B cell (primary cell): ENCODE measurements at regions not wholly inside any gene's neighbourhood (a gene's known extent, or its start where the extent isn't known, plus 50 kb on each side); places are given as distances from the start of the nearest gene placed in this dataset.

Source experiments
- ATAC-seq: fragments of 200-7000 bp; cut with Tn5 transposase; one replicate; pipeline ENCODE4 v1.10.0; 2021; ENCODE audit warnings: low read depth, mild to moderate bottlenecking, moderate number of reproducible peaks, moderate library complexity
- CTCF ChIA-PET: fragments of 350-600 bp; sonication (Branson Sonifier 250); formaldehyde crosslinking; loops from one replicate; lab custom pipeline; 2021; ENCODE audit warnings: antibody characterized with exemption, inconsistent platforms; lab: Charles Lee
- POLR2A ChIA-PET: fragments of 350-600 bp; sonication (Branson Sonifier 250); formaldehyde crosslinking; loops from one replicate; lab custom pipeline; 2021; ENCODE audit warnings: antibody characterized with exemption; lab: Charles Lee
- DNase-seq: peaks from one replicate; pipeline ENCODE4 v3.0.0; 2013
- H2AFZ ChIP-seq: 2 replicates; pipeline ENCODE4 v1.6.1; 2012; ENCODE audit warnings: mild to moderate bottlenecking, low read depth, low read length; ENCODE audit not compliant: insufficient read depth, poor library complexity, severe bottlenecking
- H3K27ac ChIP-seq, 2 donors: 1 replicate in 1 of 2; 2 replicates in 1 of 2; pipeline ENCODE4 v1.5.1; 2012 to 2013; ENCODE audit warnings: low read length in 2 of 2, mild to moderate bottlenecking in 2 of 2, moderate library complexity in 1 of 2
- H3K27me3 ChIP-seq, 4 experiments: fragments of 200-600 bp in 1 of 4; sonication (generic) in 1 of 4; replicated peaks in 1 of 4; 1 replicate in 2 of 4; 2 replicates in 2 of 4; pipeline versions ENCODE4 v1.6.1 to v1.7.0; 2013 to 2016; ENCODE audit warnings: low read length in 3 of 4, mild to moderate bottlenecking in 2 of 4, mixed read lengths in 1 of 4, moderate library complexity in 1 of 4; ENCODE audit not compliant: insufficient read depth in 4 of 4, control insufficient read depth in 3 of 4; ENCODE audit errors: control extremely low read depth in 1 of 4
- H3K36me3 ChIP-seq, 2 experiments: replicated peaks in 1 of 2; 1 replicate in 1 of 2; 2 replicates in 1 of 2; pipeline versions ENCODE4 v1.6.1 to v1.7.1; 2013; ENCODE audit warnings: low read length in 1 of 2; ENCODE audit not compliant: insufficient read depth in 2 of 2, control insufficient read depth in 1 of 2; ENCODE audit errors: control extremely low read depth in 1 of 2, extremely low read depth in 1 of 2
- H3K4me1 ChIP-seq, 2 donors: fragments of 200-600 bp in 1 of 2; sonication (generic) in 1 of 2; 1 replicate in 1 of 2; 2 replicates in 1 of 2; pipeline versions ENCODE4 v1.5.1 to v1.6.1; 2013 to 2017; ENCODE audit warnings: low read length in 2 of 2; ENCODE audit not compliant: control insufficient read depth in 2 of 2, insufficient read depth in 2 of 2
- H3K4me2 ChIP-seq: replicated peaks from 2 replicates; pipeline ENCODE3; 2012; ENCODE audit warnings: mild to moderate bottlenecking, low read depth, low read length; ENCODE audit not compliant: poor library complexity, severe bottlenecking
- H3K4me3 ChIP-seq, 5 experiments: fragments of 200-600 bp in 1 of 5; sonication (generic) in 1 of 5; 1 replicate in 3 of 5; 2 replicates in 2 of 5; pipeline versions ENCODE4 v1.5.1 to v1.7.0; 2011 to 2016; ENCODE audit warnings: low read length in 4 of 5, mild to moderate bottlenecking in 4 of 5, low read depth in 2 of 5, control low read depth in 1 of 5, moderate library complexity in 1 of 5; ENCODE audit not compliant: insufficient read depth in 1 of 5; ENCODE audit errors: control extremely low read depth in 1 of 5, extremely low read depth in 1 of 5
- H3K79me2 ChIP-seq: fragments of 200-600 bp; sonication (generic); one replicate; pipeline ENCODE4 v1.6.0; 2016; ENCODE audit warnings: low read length; ENCODE audit not compliant: control insufficient read depth, insufficient read depth
- H3K9ac ChIP-seq: fragments of 200-600 bp; sonication (generic); 2 replicates; pipeline ENCODE4 v1.6.1; 2017; ENCODE audit warnings: mild to moderate bottlenecking, low read length, moderate library complexity
- H3K9me3 ChIP-seq, 3 donors: one replicate each; pipeline versions ENCODE4 v1.6.1 to v1.7.1; 2013; ENCODE audit warnings: low read length in 2 of 3; ENCODE audit not compliant: control insufficient read depth in 2 of 3, insufficient read depth in 1 of 3; ENCODE audit errors: control extremely low read depth in 1 of 3
- H4K20me1 ChIP-seq: 2 replicates; pipeline ENCODE4 v1.6.0; 2012; ENCODE audit warnings: mild to moderate bottlenecking, low read length; ENCODE audit not compliant: insufficient read depth, control insufficient read depth, poor library complexity, severe bottlenecking
- H3K27ac Mint-ChIP-seq: one replicate; pipeline ENCODE4 v1.8.0; 2021; ENCODE audit warnings: mixed read lengths
- H3K27me3 Mint-ChIP-seq: one replicate; pipeline ENCODE4 v1.8.0; 2021; ENCODE audit warnings: mixed read lengths
- H3K4me1 Mint-ChIP-seq: one replicate; pipeline ENCODE4 v1.8.0; 2021; ENCODE audit warnings: mixed read lengths
- H3K4me3 Mint-ChIP-seq: one replicate; pipeline ENCODE4 v1.8.0; 2021; ENCODE audit warnings: mixed read lengths
- H3K9me3 Mint-ChIP-seq: one replicate; pipeline ENCODE4 v1.8.0; 2022; ENCODE audit warnings: mixed read lengths; ENCODE audit not compliant: insufficient read depth
- EZH2 ChIP-seq: IDR thresholded peaks from 2 replicates; pipeline ENCODE4 v1.6.1; 2012; ENCODE audit warnings: borderline replicate concordance, low read depth, mild to moderate bottlenecking, moderate library complexity, low read length; ENCODE audit not compliant: insufficient read depth, poor library complexity, severe bottlenecking
- WGBS: methylation state at CpG from one replicate; pipeline ENCODE4 v1.1.5; 2013; ENCODE audit warnings: missing lambda C conversion rate; ENCODE audit not compliant: insufficient coverage; 5-methylcytosine and 5-hydroxymethylcytosine counted together
- intact Hi-C: fragments of 100-400 bp; cut with micrococcal nuclease; formaldehyde crosslinking; loops from one replicate; pipeline ENCODE4 v1.10.0; 2022
- TF ChIP-seq, protein P1 (sequence below): fragments of 200-600 bp; IDR thresholded peaks from one replicate; pipeline ENCODE4 v1.8.0; 2022; ENCODE audit warnings: antibody characterized with exemption, mild to moderate bottlenecking

DNA sequence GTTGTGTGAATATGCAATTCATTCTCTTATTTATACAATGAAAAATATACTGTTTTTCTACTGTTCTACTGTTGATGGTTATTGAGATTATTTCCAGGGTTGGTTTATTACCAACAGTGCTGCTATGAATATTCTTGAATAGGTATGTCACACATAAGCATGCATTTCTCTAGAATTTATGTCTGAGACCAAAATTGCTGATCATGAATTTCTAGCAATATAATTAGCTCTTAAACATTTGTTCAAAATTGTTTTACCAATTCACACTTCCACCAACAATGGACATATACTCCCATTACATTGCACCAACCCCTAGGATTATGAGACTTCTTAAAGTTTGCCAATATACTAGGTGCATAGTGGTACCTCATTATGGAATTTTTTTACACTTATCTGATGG lies 164.1 kb upstream of the KCNQ5 start:
- Histone ChIP-seq H3K27me3 (peaks cover 0 to 17% (median 0%) of the 10 kb centered on the region in 4 experiments), H3K4me1 (no peaks in the 10 kb centered on the region), H2AFZ (no peak overlapping the region), H3K9ac (no peak overlapping the region), H3K36me3 (no peaks in the 10 kb centered on the region), H3K4me3 (no peak overlapping the region), H4K20me1 (no peaks in the 10 kb centered on the region), H3K27ac (no peak overlapping the region), H3K9me3 (no peaks in the 10 kb centered on the region), H3K4me2 (no peak overlapping the region), H3K79me2 (no peaks in the 10 kb centered on the region)
- H3K4me3 Mint-ChIP-seq: no peak overlapping the region
- ATAC-seq (no peak), DNase-seq (no peak)
- H3K4me1 Mint-ChIP-seq: no peaks in the 10 kb centered on the region
- TF ChIP-seq EZH2: no peak
- TF ChIP-seq, protein P1, sequence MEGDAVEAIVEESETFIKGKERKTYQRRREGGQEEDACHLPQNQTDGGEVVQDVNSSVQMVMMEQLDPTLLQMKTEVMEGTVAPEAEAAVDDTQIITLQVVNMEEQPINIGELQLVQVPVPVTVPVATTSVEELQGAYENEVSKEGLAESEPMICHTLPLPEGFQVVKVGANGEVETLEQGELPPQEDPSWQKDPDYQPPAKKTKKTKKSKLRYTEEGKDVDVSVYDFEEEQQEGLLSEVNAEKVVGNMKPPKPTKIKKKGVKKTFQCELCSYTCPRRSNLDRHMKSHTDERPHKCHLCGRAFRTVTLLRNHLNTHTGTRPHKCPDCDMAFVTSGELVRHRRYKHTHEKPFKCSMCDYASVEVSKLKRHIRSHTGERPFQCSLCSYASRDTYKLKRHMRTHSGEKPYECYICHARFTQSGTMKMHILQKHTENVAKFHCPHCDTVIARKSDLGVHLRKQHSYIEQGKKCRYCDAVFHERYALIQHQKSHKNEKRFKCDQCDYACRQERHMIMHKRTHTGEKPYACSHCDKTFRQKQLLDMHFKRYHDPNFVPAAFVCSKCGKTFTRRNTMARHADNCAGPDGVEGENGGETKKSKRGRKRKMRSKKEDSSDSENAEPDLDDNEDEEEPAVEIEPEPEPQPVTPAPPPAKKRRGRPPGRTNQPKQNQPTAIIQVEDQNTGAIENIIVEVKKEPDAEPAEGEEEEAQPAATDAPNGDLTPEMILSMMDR: no peak
- H3K9me3 Mint-ChIP-seq: no peaks in the 10 kb centered on the region
- ChIA-PET POLR2A (no interaction called here), CTCF (no interaction called here)
- H3K27me3 Mint-ChIP-seq: peaks cover 36% of the 10 kb centered on the region
- no peak overlapping the region for H3K27ac Mint-ChIP-seq
- intact Hi-C loops: no loop called here

- ChIA-PET CTCF (no interaction called here), POLR2A (no interaction called here)
- Histone ChIP-seq H3K9ac (no peak overlapping the region), H3K27ac (no peak overlapping the region), H3K27me3 (peaks cover 0 to 24% (median 0%) of the 10 kb centered on the region in 4 experiments), H3K36me3 (no peaks in the 10 kb centered on the region), H3K4me2 (no peak overlapping the region), H3K4me1 (no peaks in the 10 kb centered on the region), H3K9me3 (no peaks in the 10 kb centered on the region), H3K4me3 (no peak overlapping the region), H3K79me2 (no peaks in the 10 kb centered on the region), H4K20me1 (no peaks in the 10 kb centered on the region), H2AFZ (no peak overlapping the region)
- DNase-seq (no peak), ATAC-seq (no peak)
- Mint-ChIP-seq H3K27ac (no peak overlapping the region), H3K4me3 (no peak overlapping the region), H3K4me1 (no peaks in the 10 kb centered on the region), H3K27me3 (peaks cover 31% of the 10 kb centered on the region), H3K9me3 (no peaks in the 10 kb centered on the region)
- WGBS: no CpG with 5 or more reads among the region's 2 CpGs
- intact Hi-C loops: no loop called here
- no peak for TF ChIP-seq EZH2
- TF ChIP-seq, protein P1: no peak
Measured at GRCh38 chr6:72458521-72458920, 163.3 kb upstream of the KCNQ5 start.
